Rectal smooth muscle tissue (tissue), 1 donor: ENCODE measurements at regions not wholly inside any gene's neighbourhood (a gene's known extent, or its start where the extent isn't known, plus 50 kb on each side); places are given as distances from the start of the nearest gene placed in this dataset.

Experiments used
- H3K27ac ChIP-seq: one replicate; pipeline ENCODE4 v1.7.0; 2013; ENCODE audit warnings: low read depth, low read length, inconsistent platforms
- H3K27me3 ChIP-seq: one replicate; pipeline ENCODE4 v1.7.0; 2013; ENCODE audit warnings: low read length; ENCODE audit not compliant: control insufficient read depth, insufficient read depth
- H3K36me3 ChIP-seq: one replicate; pipeline ENCODE4 v1.7.0; 2013; ENCODE audit warnings: low read length; ENCODE audit not compliant: control insufficient read depth, insufficient read depth
- H3K4me1 ChIP-seq: one replicate; pipeline ENCODE4 v1.7.0; 2013; ENCODE audit warnings: low read length; ENCODE audit not compliant: control insufficient read depth, insufficient read depth
- H3K4me3 ChIP-seq: one replicate; pipeline ENCODE4 v1.7.0; 2013; ENCODE audit warnings: low read length
- H3K9ac ChIP-seq: one replicate; pipeline ENCODE4 v1.7.0; 2013; ENCODE audit warnings: low read length

DNA sequence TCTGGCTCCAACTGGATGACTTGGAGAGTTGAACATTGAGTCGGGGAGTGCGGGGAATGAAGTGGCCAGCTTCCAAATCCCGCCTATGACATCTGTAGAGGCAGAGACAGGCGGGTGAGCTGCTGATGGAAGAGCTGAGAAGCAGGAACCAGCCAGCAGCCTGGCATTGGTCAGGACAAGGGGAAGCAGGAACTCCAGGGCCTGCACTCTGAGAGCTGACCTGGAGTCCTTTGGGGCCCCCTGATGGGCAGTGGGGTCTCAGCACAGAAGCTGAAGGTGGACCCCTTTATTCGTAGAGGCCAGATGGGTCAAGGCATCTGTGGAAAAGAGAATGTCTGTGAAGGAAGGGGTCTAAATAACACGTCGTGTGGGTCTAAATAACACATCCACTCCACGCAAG is 57.0 kb downstream of the SEC61G start:
- Histone ChIP-seq H3K27ac (no peak overlapping the region), H3K4me3 (no peak overlapping the region), H3K36me3 (no peaks in the 10 kb centered on the region), H3K9ac (no peak overlapping the region), H3K4me1 (no peaks in the 10 kb centered on the region), H3K27me3 (no peaks in the 10 kb centered on the region)

DNA sequence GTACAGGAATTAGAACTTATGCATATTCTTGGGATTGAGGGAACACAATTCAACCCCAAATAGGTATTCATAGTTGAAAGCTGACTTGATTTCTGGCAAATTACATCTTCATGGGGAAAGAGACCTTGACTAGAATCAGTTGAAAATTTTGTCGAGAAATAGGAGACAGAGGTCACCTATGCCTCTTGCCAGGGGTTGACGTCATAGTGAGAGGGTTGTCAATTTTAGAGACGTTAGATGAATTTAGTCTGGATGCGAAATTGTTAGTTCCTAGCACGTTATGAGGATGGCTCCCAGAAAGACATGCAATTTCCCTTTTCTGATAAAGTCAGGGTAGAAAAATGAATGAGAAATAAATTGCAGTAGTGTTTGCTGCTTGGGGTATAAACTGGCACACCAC is 59.3 kb downstream of the SEC61G start:
- H3K4me3 ChIP-seq = no peak overlapping the region
- no peak overlapping the region for H3K9ac ChIP-seq
- no peaks in the 10 kb centered on the region for H3K27me3 ChIP-seq
- no peaks in the 10 kb centered on the region for H3K4me1 ChIP-seq
- no peaks in the 10 kb centered on the region for H3K36me3 ChIP-seq
- no peak overlapping the region for H3K27ac ChIP-seq

DNA sequence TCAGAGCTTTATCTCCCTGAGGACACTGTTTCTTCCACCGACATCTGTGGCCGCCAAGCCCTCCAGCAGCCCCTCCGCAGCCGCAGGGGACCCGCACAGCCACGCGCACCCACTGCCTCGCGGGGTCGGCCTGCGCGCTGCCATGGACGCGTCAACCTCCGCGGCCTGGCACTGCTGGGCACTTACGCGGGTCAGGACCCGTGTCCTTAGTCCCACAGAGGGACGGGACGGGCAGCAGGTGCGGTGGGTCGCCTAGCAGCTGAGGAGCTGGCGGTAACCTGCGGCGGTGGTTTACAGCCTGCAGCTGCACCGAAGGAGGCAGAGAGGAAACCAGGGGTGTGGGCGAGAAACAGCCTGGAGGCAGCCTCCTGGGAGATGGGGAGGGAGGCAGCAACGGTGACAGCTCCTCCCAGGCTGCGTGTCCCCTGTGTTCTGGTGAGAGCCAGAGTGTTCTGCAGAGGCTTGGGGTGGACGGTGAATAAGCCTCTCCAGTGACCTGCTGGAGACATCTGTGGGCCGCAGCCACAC is 61.3 kb downstream of the SEC61G start:
- Histone ChIP-seq H3K4me1 (no peaks in the 10 kb centered on the region), H3K27ac (no peak overlapping the region), H3K36me3 (no peaks in the 10 kb centered on the region), H3K4me3 (no peak overlapping the region), H3K9ac (no peak overlapping the region), H3K27me3 (no peaks in the 10 kb centered on the region)

DNA sequence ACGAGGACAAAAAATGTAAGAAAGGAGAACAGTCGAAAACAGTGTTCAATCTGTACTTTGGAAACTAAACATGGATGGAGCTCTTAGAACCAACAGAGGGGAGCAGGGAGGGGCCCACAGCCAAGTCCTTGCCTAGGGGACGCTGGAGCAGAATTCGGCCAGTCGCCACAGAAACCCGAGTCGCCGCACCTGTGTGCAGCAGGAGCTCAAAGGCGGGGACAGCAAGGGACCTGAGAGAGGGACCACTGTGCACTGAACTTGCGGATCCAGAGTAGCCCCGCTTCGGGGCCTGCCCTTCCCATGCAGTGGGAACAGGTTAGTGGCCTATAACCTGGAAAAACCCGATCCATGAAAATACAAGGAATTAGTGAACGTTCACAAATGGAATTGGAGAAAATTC is 68.1 kb downstream of the SEC61G start:
- Histone ChIP-seq H3K4me3 (no peak overlapping the region), H3K27ac (no peak overlapping the region), H3K27me3 (no peaks in the 10 kb centered on the region), H3K9ac (no peak overlapping the region), H3K4me1 (no peaks in the 10 kb centered on the region), H3K36me3 (no peaks in the 10 kb centered on the region)

DNA sequence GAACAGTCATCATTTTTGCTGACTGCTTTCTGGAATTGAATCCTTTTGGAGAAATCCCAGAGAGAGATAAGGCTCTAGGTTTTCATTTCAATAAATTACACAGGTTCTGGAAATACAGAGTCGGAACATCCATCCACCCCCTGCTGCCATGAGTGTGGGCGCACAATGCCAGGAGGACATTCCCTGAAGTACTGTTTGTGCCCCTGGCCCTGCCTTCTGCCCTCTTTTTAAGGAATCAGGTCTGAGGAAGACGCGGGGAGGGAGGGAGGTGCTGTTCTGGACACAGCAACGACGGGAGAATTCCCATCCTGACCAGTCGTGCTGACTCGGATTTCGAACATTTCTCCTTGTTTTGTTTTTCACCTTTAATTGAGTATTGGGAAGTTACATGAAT is 69.0 kb downstream of the SEC61G start:
- H3K4me1 ChIP-seq = no peaks in the 10 kb centered on the region
- H3K36me3 ChIP-seq = no peaks in the 10 kb centered on the region
- no peak overlapping the region for H3K4me3 ChIP-seq
- no peak overlapping the region for H3K9ac ChIP-seq
- no peak overlapping the region for H3K27ac ChIP-seq
- H3K27me3 ChIP-seq = no peaks in the 10 kb centered on the region

DNA sequence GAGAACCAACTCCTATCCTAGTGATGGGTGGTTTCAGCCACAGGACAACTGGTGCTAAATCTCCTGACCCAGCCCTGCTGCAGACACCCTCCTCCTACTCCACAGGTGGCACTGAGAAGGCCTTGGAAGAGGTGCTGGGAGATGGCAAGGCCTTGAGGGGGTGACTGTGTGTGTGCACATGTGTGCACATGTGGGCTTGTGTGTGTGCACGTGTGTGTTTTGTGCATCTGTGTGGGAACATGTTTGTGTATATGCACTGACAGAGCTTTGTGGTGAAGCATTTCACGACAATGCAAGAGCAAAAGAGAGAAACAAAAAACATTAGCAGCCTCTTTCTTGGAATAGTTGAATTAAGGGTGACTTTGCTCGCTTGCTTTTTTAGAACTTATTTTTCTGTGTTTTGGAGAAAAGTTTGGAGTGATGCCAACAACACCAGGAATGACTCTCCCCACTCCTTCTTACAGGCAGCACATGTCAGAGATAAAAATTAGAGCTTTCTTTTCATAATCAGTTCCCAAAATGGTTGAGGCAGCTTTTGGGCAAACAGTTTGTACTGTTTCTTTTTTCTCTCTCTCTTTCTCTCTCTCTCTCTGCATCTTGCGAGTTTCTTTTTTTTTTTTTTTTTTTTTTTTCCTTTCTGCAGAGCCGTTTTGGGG is 69.5 kb downstream of the SEC61G start:
- Histone ChIP-seq H3K4me1 (no peaks in the 10 kb centered on the region), H3K27ac (no peak overlapping the region), H3K9ac (no peak overlapping the region), H3K27me3 (no peaks in the 10 kb centered on the region), H3K4me3 (no peak overlapping the region), H3K36me3 (no peaks in the 10 kb centered on the region)

DNA sequence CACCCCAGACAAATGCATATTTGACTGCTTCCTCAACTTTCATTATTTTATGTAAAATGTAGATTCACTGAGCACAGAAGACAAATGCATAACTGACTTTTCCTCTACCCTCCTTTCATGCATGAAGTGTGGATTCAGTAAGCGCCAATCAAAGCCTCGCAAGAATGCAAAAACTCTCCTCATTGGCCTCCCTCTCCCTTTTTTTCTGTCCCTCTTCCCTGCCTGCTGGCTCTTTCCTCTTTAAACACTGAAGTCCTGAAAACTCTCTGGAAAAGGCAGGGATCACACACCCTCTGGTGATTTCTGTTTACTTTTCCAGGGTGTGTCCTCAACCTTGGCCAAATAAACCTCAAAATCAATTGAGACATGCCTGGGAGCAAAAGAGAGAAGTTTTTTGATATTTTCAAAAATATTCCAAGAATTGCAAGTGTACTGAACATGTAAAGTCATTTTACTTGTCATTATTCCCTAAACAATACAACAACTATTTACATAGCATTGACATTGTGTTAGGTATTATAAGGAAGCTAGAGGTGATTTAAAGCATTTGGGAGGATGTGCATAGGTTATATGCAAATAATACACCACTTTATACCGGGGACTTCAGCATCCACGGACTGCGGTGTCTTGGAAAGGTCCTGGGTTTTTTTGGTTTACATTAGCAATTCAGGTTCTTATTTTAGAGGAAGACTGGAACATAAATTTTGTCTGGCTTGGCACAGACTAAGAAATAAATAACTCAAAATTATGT is 71.4 kb downstream of the SEC61G start:
- Histone ChIP-seq H3K9ac (no peak overlapping the region), H3K4me3 (no peak overlapping the region), H3K4me1 (no peaks in the 10 kb centered on the region), H3K36me3 (no peaks in the 10 kb centered on the region), H3K27me3 (no peaks in the 10 kb centered on the region), H3K27ac (no peak overlapping the region)

DNA sequence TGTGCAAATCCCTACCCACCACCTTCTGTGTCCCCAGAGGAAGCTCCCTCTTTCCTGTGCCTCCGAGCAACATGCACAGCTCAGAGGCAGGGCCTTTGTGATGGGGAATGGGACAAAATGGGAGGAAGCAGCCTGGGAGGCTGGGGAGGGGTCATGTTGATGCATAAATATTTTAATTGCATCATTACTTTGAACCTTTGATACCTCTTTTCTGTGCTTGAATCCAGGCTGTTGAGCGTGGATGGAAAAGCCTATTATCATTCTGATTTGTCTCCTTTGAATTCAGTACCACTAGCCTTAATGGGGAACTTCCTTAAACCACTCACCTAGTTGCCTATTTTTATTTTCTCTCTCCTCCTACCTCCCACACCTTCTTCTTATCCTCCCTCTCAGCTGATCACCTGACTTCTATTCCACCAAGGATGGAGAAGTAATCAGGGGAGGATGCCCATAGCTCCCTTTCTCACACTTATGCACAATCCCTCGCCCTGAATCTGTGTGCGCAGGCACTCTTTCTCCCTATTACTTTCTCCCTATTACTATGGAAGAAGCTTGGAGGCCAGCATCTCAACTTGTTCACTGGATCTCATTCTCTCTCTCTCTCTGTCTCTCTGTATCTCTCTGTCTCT is 78.5 kb downstream of the SEC61G start:
- Histone ChIP-seq H3K9ac (no peak overlapping the region), H3K36me3 (no peaks in the 10 kb centered on the region), H3K27me3 (no peaks in the 10 kb centered on the region), H3K27ac (no peak overlapping the region), H3K4me1 (no peaks in the 10 kb centered on the region), H3K4me3 (no peak overlapping the region)

DNA sequence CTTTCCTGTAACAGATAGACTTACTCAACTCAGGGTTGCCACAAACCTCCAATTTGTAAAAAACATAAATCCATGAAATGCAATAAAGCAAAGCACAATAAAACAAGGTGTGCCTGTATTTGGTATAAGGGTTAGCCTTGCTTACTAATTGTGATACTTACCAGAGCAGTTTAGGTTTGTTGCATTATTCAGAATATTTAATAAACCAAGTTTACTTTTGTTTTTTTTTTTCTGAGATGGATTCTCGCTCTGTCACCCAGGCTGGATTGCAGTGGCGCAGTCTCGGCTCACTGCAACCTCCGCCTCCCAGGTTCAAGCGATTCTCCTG is 79.6 kb downstream of the SEC61G start:
- H3K4me3 ChIP-seq = no peak overlapping the region
- no peak overlapping the region for H3K9ac ChIP-seq
- no peak overlapping the region for H3K27ac ChIP-seq
- H3K27me3 ChIP-seq = no peaks in the 10 kb centered on the region
- no peaks in the 10 kb centered on the region for H3K36me3 ChIP-seq
- H3K4me1 ChIP-seq = no peaks in the 10 kb centered on the region

DNA sequence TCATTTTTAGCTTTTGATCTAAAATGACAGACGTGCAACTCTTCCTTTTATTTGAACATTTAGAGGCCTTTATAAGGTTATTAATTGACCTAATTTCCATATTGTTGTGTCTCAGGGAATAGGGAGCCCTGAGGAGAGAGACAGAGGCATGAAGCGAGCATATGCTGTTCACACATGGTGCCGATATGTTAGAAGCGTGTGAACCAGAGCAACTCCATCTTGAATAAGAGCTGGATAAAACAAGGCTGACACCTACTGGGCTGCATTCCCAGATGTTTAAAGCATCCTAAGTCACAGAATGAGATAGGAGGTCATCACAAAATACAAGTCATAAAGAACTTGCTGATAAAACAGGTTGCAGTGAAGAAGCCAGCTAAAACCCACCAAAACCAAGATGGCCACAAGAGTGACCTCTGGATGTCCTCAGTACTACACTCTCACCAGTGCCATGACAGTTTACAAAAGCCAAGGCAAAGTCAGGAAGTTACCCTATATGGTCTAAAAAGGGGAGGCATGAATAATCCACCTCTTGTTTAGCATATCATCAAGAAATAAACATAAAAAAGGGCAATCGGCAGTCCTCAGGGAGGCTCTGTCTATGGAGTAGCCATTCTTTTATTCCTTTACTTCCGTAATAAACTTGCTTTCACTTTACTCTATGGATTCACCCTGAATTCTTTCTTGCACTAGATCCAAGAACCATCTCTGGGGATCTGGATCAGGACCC is 80.1 kb downstream of the SEC61G start:
- no peaks in the 10 kb centered on the region for H3K4me1 ChIP-seq
- H3K36me3 ChIP-seq = no peaks in the 10 kb centered on the region
- H3K27me3 ChIP-seq = no peaks in the 10 kb centered on the region
- no peak overlapping the region for H3K27ac ChIP-seq
- H3K9ac ChIP-seq = no peak overlapping the region
- no peak overlapping the region for H3K4me3 ChIP-seq

DNA sequence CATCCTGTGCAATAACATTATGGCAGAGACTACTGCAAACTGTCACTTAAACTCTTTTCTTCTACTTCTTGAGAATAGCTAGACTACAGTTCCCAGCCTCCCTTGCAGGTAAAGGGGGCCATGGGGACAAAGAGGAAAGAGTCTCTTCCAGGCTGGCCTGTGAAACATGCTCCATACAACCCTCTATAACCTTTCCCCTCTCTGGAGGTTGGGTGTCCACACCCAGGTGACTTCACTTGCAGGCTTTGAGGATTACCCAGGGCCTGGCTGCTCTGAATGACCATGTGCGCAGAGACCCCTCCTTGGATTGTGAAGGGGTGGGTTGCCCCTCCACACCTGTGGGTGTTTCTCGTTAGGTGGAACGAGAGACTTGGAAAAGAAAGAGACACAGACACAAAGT is 84.1 kb downstream of the SEC61G start:
- H3K9ac ChIP-seq = no peak overlapping the region
- no peak overlapping the region for H3K27ac ChIP-seq

DNA sequence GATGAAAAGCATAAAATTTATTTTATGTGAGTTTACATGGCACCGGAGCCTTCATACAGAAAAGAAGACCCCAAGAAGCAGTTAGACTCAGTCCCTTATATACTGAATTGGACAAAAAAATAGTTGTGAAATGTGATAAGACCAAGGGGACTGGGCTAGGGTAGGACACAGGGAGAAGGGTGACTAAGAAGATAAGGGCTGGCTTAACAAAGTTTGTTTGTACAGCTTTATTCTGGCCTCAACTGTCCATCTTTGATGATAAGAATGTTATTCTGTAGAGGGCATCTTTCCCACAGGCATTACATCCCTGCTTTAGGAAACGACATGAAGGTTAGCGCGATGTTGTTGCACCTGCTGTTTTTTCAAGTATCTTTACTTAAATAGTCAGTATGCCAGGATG is 86.5 kb downstream of the SEC61G start:
- Histone ChIP-seq H3K4me3 (no peak overlapping the region), H3K9ac (no peak overlapping the region), H3K27me3 (no peaks in the 10 kb centered on the region), H3K36me3 (no peaks in the 10 kb centered on the region), H3K4me1 (no peaks in the 10 kb centered on the region), H3K27ac (no peak overlapping the region)

More for the DNA sequence above, 84.1 kb downstream of the SEC61G start:
- H3K36me3 ChIP-seq = no peaks in the 10 kb centered on the region
- H3K4me3 ChIP-seq = no peak overlapping the region
- H3K27me3 ChIP-seq = no peaks in the 10 kb centered on the region
- no peaks in the 10 kb centered on the region for H3K4me1 ChIP-seq
